Hepatocyte (in vitro differentiated cells): ENCODE measurements at regions not wholly inside any gene's neighbourhood (a gene's known extent, or its start where the extent isn't known, plus 50 kb on each side); places are given as distances from the start of the nearest gene placed in this dataset.
"Not testable (repeated sequence)": the region's sequence is repeated elsewhere in the genome, so short reads cannot be mapped to it uniquely, and the experiment has no call there.

Source experiments
- CTCF ChIP-seq: fragments of 200-600 bp; sonication (generic); IDR thresholded peaks from 2 replicates; pipeline ENCODE4 v1.5.1; 2016; ENCODE audit warnings: antibody characterized with exemption, mild to moderate bottlenecking; ENCODE audit not compliant: poor library complexity
- EZH2 ChIP-seq: fragments of 200-600 bp; sonication (generic); IDR thresholded peaks from 2 replicates; pipeline ENCODE4 v1.6.1; 2016; ENCODE audit warnings: antibody characterized with exemption, mild to moderate bottlenecking, borderline replicate concordance
- EZH2phosphoT487 ChIP-seq: fragments of 200-600 bp; sonication (generic); IDR thresholded peaks from one replicate; pipeline ENCODE4 v1.6.1; 2018; ENCODE audit warnings: antibody characterized with exemption, mild to moderate bottlenecking, low read depth, moderate library complexity; ENCODE audit not compliant: unreplicated experiment, severe bottlenecking

- not testable (repeated sequence) for TF ChIP-seq CTCF, EZH2, EZH2phosphoT487
Measured at GRCh38 chr1:5672355-5672754, 319.9 kb downstream of the NPHP4 start.
